ENCODE measurements at regions not wholly inside any gene's neighbourhood (a gene's known extent, or its start where the extent isn't known, plus 50 kb on each side); places are given as distances from the start of the nearest gene placed in this dataset.
"Not testable (repeated sequence)": the region's sequence is repeated elsewhere in the genome, so short reads cannot be mapped to it uniquely, and the experiment has no call there.

GRCh38 chr2:75994759-75995158, 284.0 kb upstream of the GCFC2 start:
- Mint-ChIP-seq H3K27me3 (no peaks in the 10 kb centered on the region), H3K27ac (no peak overlapping the region), H3K36me3 (ENCODE audit: low read depth) (no peaks in the 10 kb centered on the region), H3K4me3 (no peak overlapping the region), H3K4me1 (no peaks in the 10 kb centered on the region), H3K9me3 (peaks cover 12% of the 10 kb centered on the region)
- DNase-seq = no peak
- ChIA-PET CTCF (no interaction called here), POLR2A (no interaction called here)

GRCh38 chr2:75988622-75989021, 277.9 kb upstream of the GCFC2 start:
- H3K36me3 Mint-ChIP-seq (ENCODE audit: low read depth); H3K27ac Mint-ChIP-seq; H3K9me3 Mint-ChIP-seq; H3K4me1 Mint-ChIP-seq; DNase-seq; POLR2A ChIA-PET; H3K4me3 Mint-ChIP-seq; CTCF ChIA-PET; H3K27me3 Mint-ChIP-seq: not testable (repeated sequence)

- DNase-seq = no peak
Measured at GRCh38 chr2:75986617-75987016, 275.9 kb upstream of the GCFC2 start.

GRCh38 chr2:75982719-75983118, 272.0 kb upstream of the GCFC2 start:
- H3K4me1 Mint-ChIP-seq = no peaks in the 10 kb centered on the region
- POLR2A ChIA-PET = no interaction called here
- no peak for DNase-seq
- H3K27ac Mint-ChIP-seq = no peak overlapping the region
- no peaks in the 10 kb centered on the region for H3K36me3 Mint-ChIP-seq (ENCODE audit: low read depth)
- H3K9me3 Mint-ChIP-seq = peaks cover 5% of the 10 kb centered on the region
- no peaks in the 10 kb centered on the region for H3K27me3 Mint-ChIP-seq
- CTCF ChIA-PET = no interaction called here
- no peak overlapping the region for H3K4me3 Mint-ChIP-seq

More at GRCh38 chr2:75986617-75987016, 275.9 kb upstream of the GCFC2 start:
- H3K27ac Mint-ChIP-seq = no peak overlapping the region
- ChIA-PET CTCF (no interaction called here), POLR2A (no interaction called here)
- H3K4me1 Mint-ChIP-seq = no peaks in the 10 kb centered on the region
- H3K9me3 Mint-ChIP-seq = peaks cover 6% of the 10 kb centered on the region
- H3K36me3 Mint-ChIP-seq (ENCODE audit: low read depth) = no peaks in the 10 kb centered on the region
- H3K27me3 Mint-ChIP-seq = no peaks in the 10 kb centered on the region
- H3K4me3 Mint-ChIP-seq = no peak overlapping the region

- H3K36me3 Mint-ChIP-seq (ENCODE audit: low read depth) = no peaks in the 10 kb centered on the region
- ChIA-PET CTCF (no interaction called here), POLR2A (no interaction called here)
- no peak for DNase-seq
- no peak overlapping the region for H3K27ac Mint-ChIP-seq
- no peaks in the 10 kb centered on the region for H3K27me3 Mint-ChIP-seq
- no peaks in the 10 kb centered on the region for H3K4me1 Mint-ChIP-seq
- H3K9me3 Mint-ChIP-seq = peaks cover 3% of the 10 kb centered on the region
- H3K4me3 Mint-ChIP-seq = no peak overlapping the region
Measured at GRCh38 chr2:75964646-75965045, 253.9 kb upstream of the GCFC2 start.

GRCh38 chr2:75960472-75961009, 249.8 kb upstream of the GCFC2 start:
- H3K36me3 Mint-ChIP-seq (ENCODE audit: low read depth) = no peaks in the 10 kb centered on the region
- no peak for DNase-seq
- ChIA-PET CTCF (no interaction called here), POLR2A (no interaction called here)
- H3K4me3 Mint-ChIP-seq = no peak overlapping the region
- H3K9me3 Mint-ChIP-seq = peaks cover 2% of the 10 kb centered on the region
- no peaks in the 10 kb centered on the region for H3K4me1 Mint-ChIP-seq
- no peaks in the 10 kb centered on the region for H3K27me3 Mint-ChIP-seq
- H3K27ac Mint-ChIP-seq = no peak overlapping the region

GRCh38 chr2:75959724-75960471, 249.2 kb upstream of the GCFC2 start:
- ChIA-PET CTCF (no interaction called here), POLR2A (no interaction called here)
- no peak for DNase-seq
- Mint-ChIP-seq H3K27ac (no peak overlapping the region), H3K9me3 (peaks cover 2% of the 10 kb centered on the region), H3K36me3 (ENCODE audit: low read depth) (no peaks in the 10 kb centered on the region), H3K4me3 (no peak overlapping the region), H3K4me1 (no peaks in the 10 kb centered on the region), H3K27me3 (no peaks in the 10 kb centered on the region)

GRCh38 chr2:75954761-75955160, 244.0 kb upstream of the GCFC2 start:
- Mint-ChIP-seq H3K36me3 (ENCODE audit: low read depth) (no peaks in the 10 kb centered on the region), H3K27ac (no peak overlapping the region), H3K4me1 (no peaks in the 10 kb centered on the region), H3K9me3 (peaks cover 2% of the 10 kb centered on the region), H3K27me3 (no peaks in the 10 kb centered on the region), H3K4me3 (no peak overlapping the region)
- no peak for DNase-seq
- ChIA-PET CTCF (no interaction called here), POLR2A (no interaction called here)

GRCh38 chr2:75952173-75952572, 241.5 kb upstream of the GCFC2 start:
- Mint-ChIP-seq H3K36me3 (ENCODE audit: low read depth) (no peaks in the 10 kb centered on the region), H3K4me3 (no peak overlapping the region), H3K4me1 (no peaks in the 10 kb centered on the region), H3K27me3 (no peaks in the 10 kb centered on the region), H3K9me3 (no peaks in the 10 kb centered on the region), H3K27ac (no peak overlapping the region)
- ChIA-PET CTCF (no interaction called here), POLR2A (no interaction called here)
- DNase-seq = no peak

- ChIA-PET POLR2A (no interaction called here), CTCF (no interaction called here)
- H3K36me3 Mint-ChIP-seq (ENCODE audit: low read depth) = no peaks in the 10 kb centered on the region
- H3K4me3 Mint-ChIP-seq = no peak overlapping the region
- DNase-seq = no peak
- no peaks in the 10 kb centered on the region for H3K9me3 Mint-ChIP-seq
- H3K4me1 Mint-ChIP-seq = no peaks in the 10 kb centered on the region
- no peak overlapping the region for H3K27ac Mint-ChIP-seq
- H3K27me3 Mint-ChIP-seq = no peaks in the 10 kb centered on the region
Measured at GRCh38 chr2:75949385-75950030, 238.8 kb upstream of the GCFC2 start.

GRCh38 chr2:75936311-75936710, 225.6 kb upstream of the GCFC2 start:
- ChIA-PET CTCF (no interaction called here), POLR2A (no interaction called here)
- Mint-ChIP-seq H3K27ac (no peak overlapping the region), H3K27me3 (no peaks in the 10 kb centered on the region), H3K36me3 (ENCODE audit: low read depth) (no peaks in the 10 kb centered on the region), H3K4me1 (no peaks in the 10 kb centered on the region), H3K4me3 (no peak overlapping the region), H3K9me3 (peaks cover 2% of the 10 kb centered on the region)
- no peak for DNase-seq

- Mint-ChIP-seq H3K4me1 (no peaks in the 10 kb centered on the region), H3K36me3 (ENCODE audit: low read depth) (no peaks in the 10 kb centered on the region), H3K9me3 (no peaks in the 10 kb centered on the region), H3K27ac (no peak overlapping the region), H3K27me3 (no peaks in the 10 kb centered on the region), H3K4me3 (no peak overlapping the region)
- no peak for DNase-seq
- CTCF ChIA-PET = no interaction called here
- POLR2A ChIA-PET = no interaction called here
Measured at GRCh38 chr2:75932996-75933395, 222.3 kb upstream of the GCFC2 start.

GRCh38 chr2:75928093-75928492, 217.4 kb upstream of the GCFC2 start:
- ChIA-PET CTCF (no interaction called here), POLR2A (no interaction called here)
- no peaks in the 10 kb centered on the region for H3K9me3 Mint-ChIP-seq
- H3K4me1 Mint-ChIP-seq = no peaks in the 10 kb centered on the region
- DNase-seq = no peak
- no peaks in the 10 kb centered on the region for H3K27me3 Mint-ChIP-seq
- no peak overlapping the region for H3K27ac Mint-ChIP-seq
- H3K4me3 Mint-ChIP-seq = no peak overlapping the region
- no peaks in the 10 kb centered on the region for H3K36me3 Mint-ChIP-seq (ENCODE audit: low read depth)

- ChIA-PET POLR2A (no interaction called here), CTCF (no interaction called here)
- H3K36me3 Mint-ChIP-seq (ENCODE audit: low read depth) = no peaks in the 10 kb centered on the region
- DNase-seq = no peak
- no peak overlapping the region for H3K4me3 Mint-ChIP-seq
- no peak overlapping the region for H3K27ac Mint-ChIP-seq
- no peaks in the 10 kb centered on the region for H3K9me3 Mint-ChIP-seq
- H3K27me3 Mint-ChIP-seq = no peaks in the 10 kb centered on the region
- no peaks in the 10 kb centered on the region for H3K4me1 Mint-ChIP-seq
Measured at GRCh38 chr2:75925331-75926024, 214.8 kb upstream of the GCFC2 start.

Data from activated CD4-positive, alpha-beta memory T cell treated with anti-CD3 and anti-CD28 coated beads, Interleukin-2, amount 10 ng/mL, durations not matched to agents 7 days and 5 days (primary cell).